Activated CD8-positive, alpha-beta memory T cell treated with anti-CD3 and anti-CD28 coated beads for 36 hours (primary cell): ENCODE measurements at regions not wholly inside any gene's neighbourhood (a gene's known extent, or its start where the extent isn't known, plus 50 kb on each side); places are given as distances from the start of the nearest gene placed in this dataset.

Experiments used
- CTCF ChIA-PET: fragments of 350-600 bp; sonication (Branson Sonifier 250); formaldehyde crosslinking; loops from one replicate; lab custom pipeline; 2021; ENCODE audit warnings: antibody characterized with exemption; lab: Charles Lee
- POLR2A ChIA-PET: fragments of 350-600 bp; sonication (Branson Sonifier 250); formaldehyde crosslinking; loops from one replicate; lab custom pipeline; 2021; ENCODE audit warnings: antibody characterized with exemption; lab: Charles Lee

- ChIA-PET POLR2A (no interaction called here), CTCF (no interaction called here)
Measured at GRCh38 chr12:125193376-125194152, 128.3 kb downstream of the AACS start.

DNA sequence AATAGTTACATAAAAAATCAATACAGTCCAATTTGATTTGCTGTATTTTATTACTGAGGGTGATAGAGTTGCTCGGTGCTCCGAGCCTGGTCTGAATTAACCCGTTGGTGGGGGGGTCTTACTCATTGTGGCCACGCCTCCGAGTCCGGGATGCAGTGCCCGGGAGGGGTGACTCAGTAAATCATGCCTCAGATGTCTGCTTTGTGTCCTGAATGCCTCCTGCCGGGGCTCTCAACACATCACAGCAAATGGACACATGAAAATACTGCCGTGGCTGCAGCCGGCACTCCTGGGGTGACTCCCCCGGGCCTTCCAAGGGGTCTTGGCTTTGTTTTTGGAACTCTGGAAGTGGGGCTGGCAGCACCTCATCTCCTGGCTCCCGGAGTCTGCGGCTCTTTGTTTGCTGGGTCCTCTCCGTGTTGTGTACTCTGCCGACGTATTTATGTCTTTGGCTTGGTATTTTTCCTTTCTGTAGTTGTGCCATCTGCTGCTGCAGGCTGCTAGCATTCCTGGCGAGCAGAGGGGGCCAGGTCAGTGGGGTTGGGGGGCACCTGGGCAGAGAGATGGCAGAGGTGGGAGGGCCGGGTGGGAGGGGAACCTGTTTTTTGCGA is 129.0 kb downstream of the AACS start:
- POLR2A ChIA-PET = no interaction called here
- CTCF ChIA-PET = no interaction called here

GRCh38 chr12:125194987-125195386 is 129.8 kb downstream of the AACS start:
- ChIA-PET CTCF (no interaction called here), POLR2A (no interaction called here)

DNA sequence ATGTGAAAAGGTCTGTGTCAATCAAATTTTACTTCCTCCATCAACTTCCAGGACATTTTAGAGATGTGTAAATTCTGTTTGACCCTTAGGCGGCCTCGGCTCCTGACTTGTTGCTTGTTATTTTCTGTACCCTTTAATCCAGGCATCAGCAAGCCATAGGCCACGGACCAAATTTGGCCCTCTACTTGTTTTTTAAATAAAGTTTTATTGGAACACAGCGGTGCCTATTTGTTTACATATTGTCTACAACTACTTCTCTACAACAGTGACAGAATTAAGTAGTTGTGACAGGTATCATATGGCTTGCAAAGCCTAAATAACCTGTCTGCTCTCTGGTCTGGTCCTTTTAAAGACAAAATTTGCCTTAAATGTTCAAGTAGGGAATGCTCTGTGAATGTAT is 132.1 kb downstream of the AACS start:
- ChIA-PET POLR2A (no interaction called here), CTCF (no interaction called here)

GRCh38 chr12:125198652-125199051 is 133.4 kb downstream of the AACS start:
- ChIA-PET POLR2A (no interaction called here), CTCF (no interaction called here)

DNA sequence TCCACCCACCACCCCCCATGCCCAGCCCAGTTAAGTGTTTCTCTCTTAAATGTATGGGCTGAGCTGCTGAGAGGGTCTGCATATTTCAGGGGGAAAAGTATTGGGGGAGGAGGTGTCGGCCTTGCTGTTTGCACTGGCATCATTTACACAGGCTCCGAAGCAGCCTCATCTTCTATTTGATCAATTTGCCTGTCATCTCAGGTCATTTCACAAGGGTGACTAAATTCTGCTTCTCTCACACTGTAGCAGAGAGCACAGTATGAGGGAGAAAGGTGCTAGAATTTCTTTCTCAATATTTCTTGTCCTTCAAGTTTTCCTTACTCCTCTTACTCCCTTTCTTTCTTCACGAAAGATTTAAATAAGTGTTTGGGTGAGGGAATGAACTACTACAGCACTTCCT is 135.9 kb downstream of the AACS start:
- ChIA-PET CTCF (interaction anchor here (0.7 kb wide), 1 partner anchor 16 kb away, joined by 3 read pairs; no protein-coding TSS in a partner anchor), POLR2A (interaction anchor here (0.7 kb wide), 1 partner anchor 190 kb away, joined by 4 read pairs; no protein-coding TSS in a partner anchor)

DNA sequence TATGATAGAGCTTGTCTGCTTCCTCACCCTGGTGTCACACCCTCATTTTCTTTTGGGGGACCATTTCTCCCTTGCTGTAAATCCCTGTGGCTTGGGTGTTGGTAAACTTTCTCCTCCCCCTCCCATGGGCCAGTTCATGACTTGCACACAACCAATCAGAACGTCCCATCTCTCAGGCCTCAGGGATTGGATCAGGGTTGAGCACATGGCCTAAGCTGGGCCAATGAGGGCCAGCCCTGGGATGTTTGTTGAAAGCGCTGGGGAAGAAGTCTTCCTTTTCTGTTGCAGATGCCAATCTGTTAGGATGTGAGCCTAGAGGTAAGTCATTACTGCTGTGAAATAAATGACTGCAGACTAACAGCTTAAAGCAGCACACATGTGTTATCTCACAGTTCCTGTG is 136.7 kb downstream of the AACS start:
- POLR2A ChIA-PET = interaction anchor here (0.6 kb wide), 1 partner anchor 1890 kb away, joined by 3 read pairs; no protein-coding TSS in a partner anchor
- CTCF ChIA-PET = interaction anchor here (1.7 kb wide), 1 partner anchor 19 kb away, joined by 9 read pairs; no protein-coding TSS in a partner anchor

- ChIA-PET CTCF (interaction anchor here (1.7 kb wide), 1 partner anchor 19 kb away, joined by 9 read pairs; no protein-coding TSS in a partner anchor), POLR2A (no interaction called here)
Measured at GRCh38 chr12:125202421-125202820, 137.2 kb downstream of the AACS start.

- POLR2A ChIA-PET = no interaction called here
- CTCF ChIA-PET = interaction anchor here (1.7 kb wide), 1 partner anchor 20 kb away, joined by 9 read pairs; no protein-coding TSS in a partner anchor
Measured at GRCh38 chr12:125203145-125203765, 138.0 kb downstream of the AACS start.

- CTCF ChIA-PET = no interaction called here
- POLR2A ChIA-PET = no interaction called here
Measured at GRCh38 chr12:125205386-125205785, 140.2 kb downstream of the AACS start.

DNA sequence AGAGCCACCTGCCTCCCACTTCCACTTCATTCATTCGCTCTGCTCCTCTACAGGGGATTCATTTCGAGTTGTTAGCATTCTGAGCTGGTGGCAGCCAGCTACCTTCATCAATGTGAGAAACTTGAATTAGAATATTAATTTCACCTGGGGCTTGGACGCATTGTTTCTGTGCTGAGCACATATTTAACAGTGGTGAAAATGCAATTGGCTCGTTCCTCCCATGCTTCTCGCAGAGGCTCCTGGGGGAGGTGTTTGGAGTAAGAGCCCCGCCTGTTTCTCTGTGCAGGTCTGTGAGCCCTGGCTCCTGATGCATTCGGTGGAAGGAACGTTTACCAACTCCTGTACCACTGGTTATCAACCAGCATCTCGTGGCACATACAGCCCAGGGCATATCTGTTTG is 141.5 kb downstream of the AACS start:
- POLR2A ChIA-PET = no interaction called here
- CTCF ChIA-PET = no interaction called here

- ChIA-PET CTCF (no interaction called here), POLR2A (no interaction called here)
Measured at GRCh38 chr12:125208334-125208733, 143.1 kb downstream of the AACS start.

DNA sequence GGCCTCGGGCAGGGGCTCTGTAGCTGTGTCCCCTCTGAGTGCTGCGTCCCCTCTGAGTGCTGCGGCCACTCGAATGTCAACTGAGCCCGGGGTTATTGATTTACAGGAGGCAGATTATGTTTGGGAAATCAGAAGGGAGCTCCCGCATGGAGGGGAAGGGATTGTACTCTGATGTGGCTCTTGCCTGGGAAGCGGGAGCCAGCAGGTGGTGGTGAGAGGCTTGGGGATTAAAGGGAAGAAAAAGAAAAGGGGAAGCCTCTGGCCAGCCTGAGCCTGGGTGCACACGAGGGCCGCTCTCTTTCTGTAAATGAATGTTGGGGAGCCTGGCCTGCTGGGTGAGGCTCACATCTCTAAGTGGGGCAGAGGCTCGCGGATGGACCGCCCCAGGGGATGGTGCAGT is 143.7 kb downstream of the AACS start:
- ChIA-PET POLR2A (no interaction called here), CTCF (no interaction called here)

- ChIA-PET POLR2A (no interaction called here), CTCF (no interaction called here)
Measured at GRCh38 chr12:125210104-125210755, 145.0 kb downstream of the AACS start.

- CTCF ChIA-PET = no interaction called here
- POLR2A ChIA-PET = no interaction called here
Measured at GRCh38 chr12:125211464-125211863, 146.2 kb downstream of the AACS start.

- POLR2A ChIA-PET = interaction anchor here (0.6 kb wide), 1 partner anchor 66 kb away, joined by 3 read pairs; no protein-coding TSS in a partner anchor
- CTCF ChIA-PET = no interaction called here
Measured at GRCh38 chr12:125214289-125214688, 149.1 kb downstream of the AACS start.

DNA sequence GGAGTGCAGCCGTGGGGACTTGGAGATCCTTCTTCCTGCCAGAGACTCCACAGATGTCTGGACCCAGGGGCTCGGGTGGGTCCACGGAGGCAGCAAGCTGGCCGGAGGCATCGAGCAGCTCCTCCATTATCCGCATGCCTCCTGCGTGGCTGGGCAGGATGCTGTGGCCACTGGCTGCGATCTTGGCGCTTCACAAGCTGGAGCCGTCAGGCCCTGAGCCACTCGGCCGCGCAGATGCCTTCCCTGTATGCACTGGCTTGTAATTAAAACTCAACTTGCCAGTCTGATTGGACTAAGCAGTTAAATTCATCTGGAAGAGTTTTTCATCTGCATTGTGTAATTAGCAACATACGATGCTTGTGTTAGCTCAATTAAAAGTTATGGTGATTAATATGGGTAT is 151.5 kb downstream of the AACS start:
- CTCF ChIA-PET = no interaction called here
- POLR2A ChIA-PET = no interaction called here

GRCh38 chr12:125217308-125217707 is 152.1 kb downstream of the AACS start:
- POLR2A ChIA-PET = no interaction called here
- CTCF ChIA-PET = interaction anchor here (0.6 kb wide), 1 partner anchor 16 kb away, joined by 3 read pairs; no protein-coding TSS in a partner anchor

GRCh38 chr12:125218952-125219351 is 153.7 kb downstream of the AACS start:
- CTCF ChIA-PET = no interaction called here
- POLR2A ChIA-PET = no interaction called here
